Suprapubic skin (tissue), 4 donors: ENCODE measurements at regions not wholly inside any gene's neighbourhood (a gene's known extent, or its start where the extent isn't known, plus 50 kb on each side); places are given as distances from the start of the nearest gene placed in this dataset.

ENCODE experiments used
- DNase-seq, 2 donors: peaks; one replicate each; pipeline ENCODE4 v3.0.0-alpha.2; 2019; ENCODE audit warnings: low spot score in 2 of 2
- H3K27ac ChIP-seq: fragments of 200-600 bp; sonication (generic); one replicate; pipeline ENCODE4 v1.5.1; 2019
- H3K27me3 ChIP-seq: fragments of 200-600 bp; sonication (generic); one replicate; pipeline ENCODE4 v1.5.1; 2019
- H3K36me3 ChIP-seq: fragments of 200-600 bp; sonication (generic); one replicate; pipeline ENCODE4 v1.5.1; 2019
- H3K4me1 ChIP-seq: fragments of 200-600 bp; sonication (generic); one replicate; pipeline ENCODE4 v1.5.1; 2019
- H3K4me3 ChIP-seq: fragments of 200-600 bp; sonication (generic); one replicate; pipeline ENCODE4 v1.5.1; 2019; ENCODE audit warnings: mild to moderate bottlenecking
- H3K9me3 ChIP-seq: fragments of 200-600 bp; sonication (generic); one replicate; pipeline ENCODE4 v1.5.1; 2019
- EP300 ChIP-seq: sonication (generic); formaldehyde crosslinking; IDR thresholded peaks from one replicate; pipeline ENCODE4 v1.6.1; 2017; ENCODE audit warnings: antibody characterized with exemption
- POLR2A ChIP-seq, 2 donors: fragments of 450-650 bp; IDR thresholded peaks; one replicate each; pipeline ENCODE4 v1.6.1; 2017; ENCODE audit warnings: antibody characterized with exemption in 2 of 2, mild to moderate bottlenecking in 2 of 2, moderate library complexity in 2 of 2
- POLR2AphosphoS5 ChIP-seq, 3 donors: sonication (generic); formaldehyde crosslinking; IDR thresholded peaks; one replicate each; pipeline ENCODE4 v1.6.1; 2017; ENCODE audit warnings: antibody characterized with exemption in 3 of 3
- WGBS: methylation state at CpG from one replicate; pipeline ENCODE4 v1.1.5; 2018; 5-methylcytosine and 5-hydroxymethylcytosine counted together
- TF ChIP-seq, protein P1 (sequence below), 2 donors: fragments of 200-600 bp in 1 of 2; fragments of 450-650 bp in 1 of 2; sonication (generic) in 1 of 2; IDR thresholded peaks; one replicate each; pipeline ENCODE4 v1.5.1; 2016 to 2019; ENCODE audit warnings: antibody characterized with exemption in 2 of 2, mild to moderate bottlenecking in 1 of 2, moderate library complexity in 1 of 2

DNA sequence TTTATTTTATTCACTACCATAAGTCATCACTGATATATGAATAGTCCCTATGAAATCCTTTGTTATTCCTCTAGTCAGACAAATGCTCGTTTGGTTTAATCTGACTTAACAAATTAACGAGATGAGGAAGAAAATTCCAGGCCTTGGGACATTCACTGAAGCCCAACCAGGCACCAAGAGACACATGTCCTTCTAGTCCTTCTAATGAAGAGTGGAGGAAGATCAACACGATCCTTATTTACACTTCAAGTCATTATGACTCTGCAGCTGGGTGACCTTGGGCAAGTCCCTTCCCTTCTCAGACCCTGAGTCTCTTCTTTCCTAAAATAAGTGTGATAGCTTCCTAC lies 117.5 kb downstream of the CEBPB start:
- WGBS, result 41% methylated on average over 3 of the region's 3 CpGs
- Histone ChIP-seq H3K27ac (peak overlapping the region; percentile 91), H3K36me3 (no peaks in the 10 kb centered on the region), H3K4me1 (peaks cover 81% of the 10 kb centered on the region), H3K9me3 (no peaks in the 10 kb centered on the region), H3K4me3 (no peak overlapping the region), H3K27me3 (no peaks in the 10 kb centered on the region)
- DNase-seq, result no peak
- TF ChIP-seq EP300, result no peak

DNA sequence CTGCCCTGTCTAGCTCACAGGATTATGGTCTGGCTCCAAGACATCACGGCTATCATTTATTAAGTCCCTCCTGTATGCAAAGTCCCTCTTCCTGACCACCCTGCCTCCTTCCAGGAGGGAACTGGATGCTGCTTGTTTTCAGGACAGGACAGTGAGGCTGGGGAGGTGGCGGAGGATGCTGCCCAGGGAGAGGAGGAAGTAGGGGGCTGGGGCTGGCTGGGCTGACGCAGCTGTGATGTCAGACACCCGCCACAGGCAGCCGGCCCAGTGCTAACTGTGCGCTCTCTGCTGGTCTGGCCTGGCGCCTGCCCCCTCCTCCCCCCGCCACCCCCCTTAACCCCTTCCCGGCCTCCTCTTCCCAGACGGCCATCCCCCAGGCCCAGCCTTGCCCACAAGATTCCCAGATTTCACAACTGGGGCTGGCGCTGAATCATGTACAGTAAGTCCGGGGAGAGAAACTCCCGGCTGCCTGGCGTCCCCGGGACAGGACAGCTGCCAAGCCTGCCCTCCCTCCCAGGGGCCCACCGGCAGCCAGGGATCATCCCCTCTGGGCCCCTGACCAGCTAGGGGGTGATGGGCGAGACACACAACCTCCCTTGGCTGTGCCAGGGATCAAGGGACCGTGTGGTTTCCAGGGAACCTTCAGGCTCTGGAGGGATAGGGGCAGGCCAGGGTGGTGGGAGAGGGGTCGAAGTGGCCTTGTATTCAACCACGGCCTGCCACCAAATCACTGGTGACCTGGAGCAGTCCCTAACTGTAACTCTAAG lies 118.1 kb downstream of the CEBPB start:
- Histone ChIP-seq H3K4me3 (no peak overlapping the region), H3K4me1 (peaks cover 79% of the 10 kb centered on the region)
- TF ChIP-seq POLR2A (IDR thresholded peaks at IDR 0.05) (peak in 1 of 2 donors; percentile 62), EP300 (peak; percentile 33), POLR2AphosphoS5 (IDR thresholded peaks at IDR 0.05) (peak in 2 of 3 donors; percentile 72 to 85)
- TF ChIP-seq, protein P1, sequence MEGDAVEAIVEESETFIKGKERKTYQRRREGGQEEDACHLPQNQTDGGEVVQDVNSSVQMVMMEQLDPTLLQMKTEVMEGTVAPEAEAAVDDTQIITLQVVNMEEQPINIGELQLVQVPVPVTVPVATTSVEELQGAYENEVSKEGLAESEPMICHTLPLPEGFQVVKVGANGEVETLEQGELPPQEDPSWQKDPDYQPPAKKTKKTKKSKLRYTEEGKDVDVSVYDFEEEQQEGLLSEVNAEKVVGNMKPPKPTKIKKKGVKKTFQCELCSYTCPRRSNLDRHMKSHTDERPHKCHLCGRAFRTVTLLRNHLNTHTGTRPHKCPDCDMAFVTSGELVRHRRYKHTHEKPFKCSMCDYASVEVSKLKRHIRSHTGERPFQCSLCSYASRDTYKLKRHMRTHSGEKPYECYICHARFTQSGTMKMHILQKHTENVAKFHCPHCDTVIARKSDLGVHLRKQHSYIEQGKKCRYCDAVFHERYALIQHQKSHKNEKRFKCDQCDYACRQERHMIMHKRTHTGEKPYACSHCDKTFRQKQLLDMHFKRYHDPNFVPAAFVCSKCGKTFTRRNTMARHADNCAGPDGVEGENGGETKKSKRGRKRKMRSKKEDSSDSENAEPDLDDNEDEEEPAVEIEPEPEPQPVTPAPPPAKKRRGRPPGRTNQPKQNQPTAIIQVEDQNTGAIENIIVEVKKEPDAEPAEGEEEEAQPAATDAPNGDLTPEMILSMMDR (IDR thresholded peaks at IDR 0.05), result no peak

DNA sequence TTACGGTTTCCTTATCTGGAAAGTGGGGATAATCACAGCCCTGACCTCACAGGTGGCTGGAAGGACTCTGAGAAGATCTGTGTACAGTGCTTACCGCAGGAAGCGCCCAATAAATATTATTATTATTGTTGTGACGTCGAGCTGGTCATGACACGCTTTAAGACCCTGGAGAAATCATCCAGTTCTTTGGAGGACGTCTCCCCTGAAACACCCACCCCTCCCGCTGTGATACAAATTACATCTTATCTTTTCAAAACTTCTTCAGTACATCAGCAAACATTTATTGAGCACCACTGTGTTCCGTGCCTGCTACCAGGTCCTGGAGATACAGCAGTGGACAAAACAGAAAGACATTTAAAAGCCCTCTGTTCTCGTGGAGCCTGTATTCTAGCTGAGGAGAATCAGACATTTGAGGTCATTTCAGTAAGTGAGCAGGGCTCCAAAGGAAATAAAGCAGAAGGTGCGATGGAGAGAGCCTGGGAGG lies 118.7 kb downstream of the CEBPB start:
- H3K36me3 ChIP-seq, result no peaks in the 10 kb centered on the region
- H3K4me3 ChIP-seq, result no peak overlapping the region
- no peak for DNase-seq
- TF ChIP-seq POLR2AphosphoS5 (IDR thresholded peaks at IDR 0.05), result no peak
- no peak for TF ChIP-seq EP300
- TF ChIP-seq POLR2A (IDR thresholded peaks at IDR 0.05), result no peak
- TF ChIP-seq, protein P1 (IDR thresholded peaks at IDR 0.05), result no peak
- no peaks in the 10 kb centered on the region for H3K9me3 ChIP-seq
- no peaks in the 10 kb centered on the region for H3K27me3 ChIP-seq
- peak overlapping the region; percentile 43 for H3K27ac ChIP-seq
- H3K4me1 ChIP-seq, result peaks cover 73% of the 10 kb centered on the region
- WGBS, result 58% methylated on average over 10 of the region's 11 CpGs

More for the DNA sequence above, 118.1 kb downstream of the CEBPB start:
- DNase-seq, result peak; percentile 96
- no peaks in the 10 kb centered on the region for H3K27me3 ChIP-seq
- peak overlapping the region; percentile 91 for H3K27ac ChIP-seq
- WGBS, result 22% methylated on average over 16 of the region's 20 CpGs
- no peaks in the 10 kb centered on the region for H3K36me3 ChIP-seq
- H3K9me3 ChIP-seq, result no peaks in the 10 kb centered on the region

DNA sequence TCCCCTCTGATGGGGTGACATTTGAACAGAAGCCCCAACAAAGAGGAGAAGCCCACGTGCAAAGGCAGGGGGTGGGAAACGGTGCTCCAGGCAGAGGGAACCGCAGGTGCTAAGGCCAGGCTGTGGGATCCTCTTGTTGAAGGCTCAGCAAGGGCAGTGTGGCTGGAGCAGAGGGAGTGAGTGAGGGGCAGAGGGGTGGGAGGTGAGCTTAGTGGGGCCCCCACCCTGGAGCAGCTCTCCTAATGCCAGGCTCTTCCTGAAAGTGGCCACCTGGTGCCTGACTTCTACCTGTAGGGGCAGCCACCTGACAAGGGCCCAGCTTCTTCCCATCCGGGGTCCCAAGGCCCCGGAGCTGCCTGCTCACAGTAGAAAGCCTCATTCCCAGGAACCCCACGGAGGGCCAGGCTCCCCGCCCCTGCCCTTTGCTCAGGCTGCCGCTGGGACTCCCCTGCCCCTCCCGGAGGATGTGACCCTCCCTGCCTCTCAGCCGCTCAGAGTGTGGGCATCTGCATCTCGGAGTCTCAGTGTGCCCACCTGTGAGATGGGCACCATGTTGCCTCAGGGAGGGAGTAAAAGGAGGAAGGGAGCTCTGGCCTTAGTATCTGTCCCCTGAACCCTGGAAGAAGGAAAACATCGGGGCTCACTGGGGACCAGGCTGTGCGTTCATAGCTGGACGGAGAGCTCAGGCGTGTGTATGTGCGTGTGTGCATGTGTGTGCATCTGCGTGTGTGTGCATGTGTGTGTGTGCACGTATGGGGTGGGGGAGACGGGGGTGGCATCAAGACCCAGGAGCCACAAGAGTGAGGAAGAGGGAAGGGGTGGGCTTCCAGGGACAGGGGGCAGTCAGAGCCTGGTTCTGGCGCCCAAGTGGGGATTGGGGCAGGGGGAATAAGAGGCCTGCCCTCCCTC lies 119.4 kb downstream of the CEBPB start:
- no peak for TF ChIP-seq EP300
- TF ChIP-seq, protein P1 (IDR thresholded peaks at IDR 0.05), result no peak
- no peak for TF ChIP-seq POLR2A (IDR thresholded peaks at IDR 0.05)
- TF ChIP-seq POLR2AphosphoS5 (IDR thresholded peaks at IDR 0.05), result no peak
- no peaks in the 10 kb centered on the region for H3K27me3 ChIP-seq
- no peaks in the 10 kb centered on the region for H3K9me3 ChIP-seq
- H3K36me3 ChIP-seq, result no peaks in the 10 kb centered on the region
- peak overlapping the region; percentile 43 for H3K27ac ChIP-seq
- peaks cover 66% of the 10 kb centered on the region for H3K4me1 ChIP-seq
- H3K4me3 ChIP-seq, result no peak overlapping the region
- 86% methylated on average over 17 of the region's 20 CpGs for WGBS
- no peak for DNase-seq

DNA sequence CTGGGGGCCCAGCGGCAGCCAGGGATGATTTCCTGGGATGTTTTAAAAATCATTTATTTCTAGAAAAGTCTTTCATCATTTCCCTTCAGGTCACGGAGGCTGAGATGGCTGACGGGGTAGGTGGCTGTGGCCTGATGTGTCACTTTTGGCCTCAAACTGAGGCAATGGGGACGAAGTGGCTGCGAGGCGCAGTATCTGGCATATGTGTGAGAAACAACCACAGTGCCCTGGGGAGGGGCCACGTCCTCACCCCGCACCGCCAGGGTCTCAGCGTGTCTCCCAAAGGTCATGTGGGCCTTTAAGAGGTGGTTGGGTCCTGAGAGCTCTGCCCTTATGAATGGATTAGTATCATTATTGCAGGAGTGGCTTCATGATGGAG lies 120.0 kb downstream of the CEBPB start:
- DNase-seq, result no peak
- no peak overlapping the region for H3K4me3 ChIP-seq
- no peak overlapping the region for H3K27ac ChIP-seq
- 97% methylated on average over 7 of the region's 10 CpGs for WGBS
- H3K4me1 ChIP-seq, result peaks cover 62% of the 10 kb centered on the region
- H3K9me3 ChIP-seq, result no peaks in the 10 kb centered on the region
- H3K36me3 ChIP-seq, result no peaks in the 10 kb centered on the region
- H3K27me3 ChIP-seq, result no peaks in the 10 kb centered on the region
- TF ChIP-seq POLR2AphosphoS5 (IDR thresholded peaks at IDR 0.05) (no peak), POLR2A (IDR thresholded peaks at IDR 0.05) (no peak), EP300 (no peak)
- TF ChIP-seq, protein P1 (IDR thresholded peaks at IDR 0.05), result no peak
